Kidney epithelial cell (primary cell): ENCODE measurements at regions not wholly inside any gene's neighbourhood (a gene's known extent, or its start where the extent isn't known, plus 50 kb on each side); places are given as distances from the start of the nearest gene placed in this dataset.

Source experiments
- DNase-seq: peaks from one replicate; pipeline ENCODE4 v3.0.0-alpha.2; 2010; ENCODE audit warnings: low read depth
- H3K27me3 ChIP-seq: 2 replicates; pipeline ENCODE4 v1.6.0; 2011; ENCODE audit warnings: low read length; ENCODE audit not compliant: control insufficient read depth, insufficient read depth
- H3K36me3 ChIP-seq: 2 replicates; pipeline ENCODE4 v1.5.1; 2011; ENCODE audit warnings: low read length; ENCODE audit not compliant: control insufficient read depth, insufficient read depth
- H3K4me3 ChIP-seq: 2 replicates; pipeline ENCODE4 v1.5.1; 2011; ENCODE audit warnings: low read depth, mild to moderate bottlenecking, control low read depth, low read length
- TF ChIP-seq, protein P1 (sequence below): IDR thresholded peaks from 2 replicates; pipeline ENCODE4 v1.5.1; 2011; ENCODE audit warnings: mild to moderate bottlenecking, moderate library complexity, low read length, control low read depth, inconsistent platforms; ENCODE audit not compliant: insufficient read depth, poor library complexity, severe bottlenecking

DNA sequence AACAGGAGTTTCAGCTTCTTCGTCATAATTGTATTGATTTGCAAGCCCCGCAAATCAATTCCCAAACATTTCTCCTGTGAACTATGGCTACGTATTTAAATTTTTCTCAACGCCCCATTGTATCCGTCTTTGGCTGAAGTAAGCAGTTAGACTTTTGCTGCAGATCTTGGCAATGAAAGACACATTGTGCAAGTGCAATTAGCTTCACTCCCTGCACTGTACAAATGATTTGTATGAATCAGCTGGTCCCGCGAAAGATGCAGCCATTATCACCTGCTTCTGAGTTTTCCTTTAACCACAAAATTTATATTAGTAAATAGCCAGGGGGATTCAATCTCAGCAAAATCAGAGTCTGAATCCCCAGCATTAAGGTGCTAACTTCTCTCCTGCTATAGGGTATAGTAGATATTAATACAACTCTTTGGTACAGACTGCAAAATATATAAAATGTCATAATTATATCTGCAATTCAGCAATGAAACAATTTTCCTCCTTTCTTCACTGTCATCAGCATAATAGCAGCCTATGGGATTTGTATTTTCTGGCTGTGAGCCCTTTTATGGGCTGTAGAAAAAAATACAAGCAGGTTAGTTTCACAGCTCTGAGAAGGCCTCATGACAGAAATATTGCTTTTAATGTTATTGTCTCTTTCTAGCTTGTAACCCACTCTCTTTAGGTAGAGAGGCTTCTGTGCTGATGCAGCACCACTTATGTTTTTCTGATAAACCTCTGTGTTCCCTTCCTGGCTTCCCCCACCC is 68.4 kb upstream of the SMARCA2 start:
- H3K27me3 ChIP-seq: no peaks in the 10 kb centered on the region
- no peak overlapping the region for H3K4me3 ChIP-seq
- TF ChIP-seq, protein P1, sequence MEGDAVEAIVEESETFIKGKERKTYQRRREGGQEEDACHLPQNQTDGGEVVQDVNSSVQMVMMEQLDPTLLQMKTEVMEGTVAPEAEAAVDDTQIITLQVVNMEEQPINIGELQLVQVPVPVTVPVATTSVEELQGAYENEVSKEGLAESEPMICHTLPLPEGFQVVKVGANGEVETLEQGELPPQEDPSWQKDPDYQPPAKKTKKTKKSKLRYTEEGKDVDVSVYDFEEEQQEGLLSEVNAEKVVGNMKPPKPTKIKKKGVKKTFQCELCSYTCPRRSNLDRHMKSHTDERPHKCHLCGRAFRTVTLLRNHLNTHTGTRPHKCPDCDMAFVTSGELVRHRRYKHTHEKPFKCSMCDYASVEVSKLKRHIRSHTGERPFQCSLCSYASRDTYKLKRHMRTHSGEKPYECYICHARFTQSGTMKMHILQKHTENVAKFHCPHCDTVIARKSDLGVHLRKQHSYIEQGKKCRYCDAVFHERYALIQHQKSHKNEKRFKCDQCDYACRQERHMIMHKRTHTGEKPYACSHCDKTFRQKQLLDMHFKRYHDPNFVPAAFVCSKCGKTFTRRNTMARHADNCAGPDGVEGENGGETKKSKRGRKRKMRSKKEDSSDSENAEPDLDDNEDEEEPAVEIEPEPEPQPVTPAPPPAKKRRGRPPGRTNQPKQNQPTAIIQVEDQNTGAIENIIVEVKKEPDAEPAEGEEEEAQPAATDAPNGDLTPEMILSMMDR: no peak
- H3K36me3 ChIP-seq: no peaks in the 10 kb centered on the region
- DNase-seq: no peak

DNA sequence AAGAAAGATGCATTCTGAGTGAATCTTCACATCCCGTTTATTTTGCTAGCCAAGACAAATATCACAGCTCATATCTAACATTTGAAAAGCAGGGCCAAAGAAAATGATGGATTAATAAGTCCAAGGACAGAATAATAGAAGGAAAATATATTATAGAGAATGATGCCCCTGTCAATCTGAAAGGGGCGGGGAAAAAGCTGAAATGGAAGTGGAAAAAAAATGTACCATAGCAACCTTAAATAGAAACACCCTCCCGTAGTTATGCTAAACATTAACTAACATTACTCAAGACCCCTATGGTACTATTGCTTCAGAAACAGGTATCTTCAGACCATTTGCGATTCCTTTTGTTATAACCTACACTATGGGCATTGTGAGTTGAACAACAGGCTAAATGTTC is 67.7 kb upstream of the SMARCA2 start:
- TF ChIP-seq, protein P1: no peak
- Histone ChIP-seq H3K27me3 (no peaks in the 10 kb centered on the region), H3K4me3 (no peak overlapping the region), H3K36me3 (no peaks in the 10 kb centered on the region)
- no peak for DNase-seq

DNA sequence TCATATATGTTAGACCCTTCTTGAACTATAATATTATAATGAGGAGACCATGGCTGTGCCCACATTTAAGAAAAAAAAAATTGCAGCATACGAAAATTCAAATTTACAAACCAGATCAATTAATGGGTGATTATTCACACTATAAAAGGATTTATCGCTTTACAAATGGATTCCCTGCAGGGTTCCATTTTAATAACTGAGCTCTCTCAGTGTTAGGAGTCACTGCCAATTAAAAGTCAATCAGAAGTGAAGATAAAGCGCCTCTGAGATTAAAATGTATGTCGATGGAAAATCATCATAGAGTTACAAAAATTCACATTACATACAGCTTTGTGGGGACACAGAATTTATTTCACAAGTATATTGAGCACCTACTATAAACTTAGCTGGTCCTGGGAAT is 66.6 kb upstream of the SMARCA2 start:
- no peak for DNase-seq
- Histone ChIP-seq H3K36me3 (no peaks in the 10 kb centered on the region), H3K27me3 (no peaks in the 10 kb centered on the region), H3K4me3 (no peak overlapping the region)
- TF ChIP-seq, protein P1: no peak

DNA sequence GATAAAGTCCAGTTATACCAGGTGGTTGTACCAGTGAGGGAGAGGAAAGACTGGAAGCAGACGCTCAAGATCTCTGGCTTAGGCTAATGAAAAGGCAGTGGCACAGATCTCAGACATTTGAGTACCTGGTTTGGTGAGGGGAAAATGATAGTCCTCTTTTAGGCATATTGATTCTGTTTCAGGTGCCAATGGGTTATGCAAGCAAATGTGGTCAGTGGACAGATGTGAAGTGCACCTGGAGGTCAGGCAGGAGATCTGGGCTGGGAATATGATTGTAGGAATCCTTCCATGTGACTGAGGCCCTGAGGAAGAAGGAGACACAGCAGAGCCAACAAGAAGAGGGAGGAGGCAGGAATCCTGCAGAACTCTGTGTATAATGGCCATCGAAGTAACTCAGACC is 63.7 kb upstream of the SMARCA2 start:
- no peak for DNase-seq
- TF ChIP-seq, protein P1: no peak
- no peaks in the 10 kb centered on the region for H3K36me3 ChIP-seq
- H3K27me3 ChIP-seq: no peaks in the 10 kb centered on the region
- H3K4me3 ChIP-seq: no peak overlapping the region

DNA sequence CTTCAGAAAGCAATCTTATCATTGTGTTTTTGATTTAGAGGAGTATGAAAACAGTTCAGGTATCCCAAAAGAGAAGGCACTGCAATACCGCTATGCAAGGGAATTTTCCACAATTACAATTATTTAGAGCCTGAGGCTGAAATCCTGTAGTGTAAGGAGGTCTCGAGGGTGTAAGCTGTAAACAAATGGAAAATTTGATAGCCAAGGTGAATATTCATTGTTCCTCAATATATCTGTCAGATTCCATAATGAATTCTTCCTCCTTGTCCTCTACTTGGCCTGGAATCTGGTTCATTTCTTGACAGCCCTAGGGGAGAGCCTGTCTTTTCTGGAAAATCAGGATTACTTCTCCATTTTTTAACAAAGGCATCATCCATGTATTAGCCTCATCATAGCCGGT is 63.1 kb upstream of the SMARCA2 start:
- no peak for DNase-seq
- no peaks in the 10 kb centered on the region for H3K27me3 ChIP-seq
- H3K36me3 ChIP-seq: no peaks in the 10 kb centered on the region
- H3K4me3 ChIP-seq: no peak overlapping the region
- TF ChIP-seq, protein P1: no peak

DNA sequence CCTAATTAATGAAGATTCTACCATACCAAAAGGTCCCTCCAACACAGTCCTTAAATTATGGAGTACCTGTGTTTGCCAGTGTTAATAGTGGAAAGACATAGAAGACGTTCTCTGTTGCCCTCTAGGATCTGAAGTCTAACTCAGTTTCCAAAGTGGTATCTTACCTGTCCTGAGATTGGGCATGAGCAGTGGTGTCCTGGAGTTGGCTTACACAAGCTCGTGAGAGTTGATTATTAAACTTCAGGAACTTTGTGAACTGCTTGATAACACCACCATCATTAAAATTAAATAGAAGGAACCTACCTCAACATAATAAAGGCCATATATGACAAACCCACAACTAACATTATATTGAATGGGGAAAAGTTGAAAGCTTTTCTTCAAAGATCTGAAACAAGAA is 60.9 kb upstream of the SMARCA2 start:
- DNase-seq: no peak
- no peaks in the 10 kb centered on the region for H3K27me3 ChIP-seq
- H3K4me3 ChIP-seq: no peak overlapping the region
- TF ChIP-seq, protein P1: no peak
- H3K36me3 ChIP-seq: no peaks in the 10 kb centered on the region
